Spleen (tissue), 11 donors: ENCODE measurements at regions not wholly inside any gene's neighbourhood (a gene's known extent, or its start where the extent isn't known, plus 50 kb on each side); places are given as distances from the start of the nearest gene placed in this dataset.

Experiments
- DNase-seq: peaks from one replicate; pipeline ENCODE4 v3.0.0-alpha.2; 2020
- H3K27ac ChIP-seq, 8 donors: fragments of 200-600 bp; sonication (generic) in 7 of 8; 1 replicate in 4 of 8; 2 replicates in 4 of 8; pipeline versions ENCODE4 v1.5.0 to v1.8.0; 2016 to 2021; ENCODE audit warnings: inconsistent platforms in 4 of 8, mild to moderate bottlenecking in 4 of 8, moderate library complexity in 1 of 8
- H3K27me3 ChIP-seq, 7 donors: fragments of 200-600 bp; sonication (generic) in 6 of 7; replicated peaks in 1 of 7; 1 replicate in 4 of 7; 2 replicates in 3 of 7; pipeline versions ENCODE4 v1.5.0 to v1.8.0; 2016 to 2021; ENCODE audit warnings: inconsistent platforms in 3 of 7, mild to moderate bottlenecking in 1 of 7
- H3K36me3 ChIP-seq, 6 donors: fragments of 200-600 bp; sonication (generic) in 5 of 6; 1 replicate in 4 of 6; 2 replicates in 2 of 6; pipeline versions ENCODE4 v1.5.0 to v1.8.0; 2016 to 2021; ENCODE audit warnings: inconsistent platforms in 2 of 6
- H3K4me1 ChIP-seq, 6 donors: fragments of 200-600 bp; sonication (generic) in 5 of 6; 1 replicate in 3 of 6; 2 replicates in 3 of 6; pipeline versions ENCODE4 v1.5.0 to v1.8.0; 2016 to 2021; ENCODE audit warnings: inconsistent platforms in 3 of 6
- H3K4me3 ChIP-seq, 8 donors: fragments of 200-600 bp; sonication (generic) in 7 of 8; 1 replicate in 4 of 8; 2 replicates in 4 of 8; pipeline versions ENCODE4 v1.5.0 to v1.8.0; 2016 to 2021; ENCODE audit warnings: inconsistent platforms in 4 of 8, mild to moderate bottlenecking in 4 of 8, moderate library complexity in 2 of 8
- H3K9me3 ChIP-seq, 8 donors: fragments of 200-600 bp; sonication (generic) in 7 of 8; 1 replicate in 4 of 8; 2 replicates in 4 of 8; pipeline versions ENCODE4 v1.5.0 to v1.8.0; 2016 to 2021; ENCODE audit warnings: inconsistent platforms in 4 of 8
- CTCF ChIP-seq, 11 experiments: fragments of 200-600 bp in 7 of 11; fragments of 450-650 bp in 4 of 11; sonication (generic) in 4 of 11; IDR thresholded peaks in 8 of 11; conservative IDR thresholded peaks in 3 of 11; 1 replicate in 7 of 11; 2 replicates in 4 of 11; pipeline versions ENCODE4 v1.4.0 to v1.8.0; 2016 to 2021; ENCODE audit warnings: antibody characterized with exemption in 11 of 11, inconsistent platforms in 4 of 11, mild to moderate bottlenecking in 1 of 11
- POLR2A ChIP-seq, 3 donors: fragments of 450-650 bp; IDR thresholded peaks; one replicate each; pipeline ENCODE4 v1.5.1; 2017; ENCODE audit warnings: antibody characterized with exemption in 3 of 3, mild to moderate bottlenecking in 1 of 3
- POLR2AphosphoS5 ChIP-seq, 3 donors: sonication (generic); formaldehyde crosslinking; IDR thresholded peaks; one replicate each; pipeline ENCODE4 v1.5.1; 2017; ENCODE audit warnings: antibody characterized with exemption in 3 of 3
- WGBS, 5 donors: extraction: QIAGEN DNeasy Blood & Tissue Kit in 3 of 5; methylation state at CpG; one replicate each; pipeline versions ENCODE4 v1.1.5 to v1.1.7; 2013 to 2018; 5-methylcytosine and 5-hydroxymethylcytosine counted together
- intact Hi-C: fragments of 100-400 bp; cut with DNase I; formaldehyde crosslinking; loops from one replicate; pipeline ENCODE4 v1.15.0; 2023; ENCODE audit warnings: low total_unique reads
- donor health status: healthy with polysubstance abuse.
- donor health status: DM: no; HTN: no; CAD: no; lungs with moderate emphysema.
- donor health status: DM: no; HTN: no; CAD: no.
- donor health status: Bipolar disorder and iron deficiency.
- donor health status: healthy.
- donor health status: DM: no; HTN: no; CAD: no.
- donor health status: DM: yes; HTN: yes; CAD: no.

- Histone ChIP-seq H3K27ac (no peak overlapping the region), H3K36me3 (no peaks in the 10 kb centered on the region), H3K4me1 (no peaks in the 10 kb centered on the region), H3K4me3 (no peak overlapping the region), H3K9me3 (no peaks in the 10 kb centered on the region), H3K27me3 (no peaks in the 10 kb centered on the region)
- intact Hi-C loops: no loop called here
- 67 to 83% (median 76%) methylated on average over 1 of the region's 1 CpG for WGBS, 5 donors
- DNase-seq: no peak
- TF ChIP-seq CTCF (IDR thresholded peaks at IDR 0.05 in 8 of 11, conservative IDR thresholded peaks at IDR 0.05 in 3 of 11): no peak
These were observed 233.0 kb upstream of the FAM83B start for GRCh38 chr6:54613596-54613995.

DNA sequence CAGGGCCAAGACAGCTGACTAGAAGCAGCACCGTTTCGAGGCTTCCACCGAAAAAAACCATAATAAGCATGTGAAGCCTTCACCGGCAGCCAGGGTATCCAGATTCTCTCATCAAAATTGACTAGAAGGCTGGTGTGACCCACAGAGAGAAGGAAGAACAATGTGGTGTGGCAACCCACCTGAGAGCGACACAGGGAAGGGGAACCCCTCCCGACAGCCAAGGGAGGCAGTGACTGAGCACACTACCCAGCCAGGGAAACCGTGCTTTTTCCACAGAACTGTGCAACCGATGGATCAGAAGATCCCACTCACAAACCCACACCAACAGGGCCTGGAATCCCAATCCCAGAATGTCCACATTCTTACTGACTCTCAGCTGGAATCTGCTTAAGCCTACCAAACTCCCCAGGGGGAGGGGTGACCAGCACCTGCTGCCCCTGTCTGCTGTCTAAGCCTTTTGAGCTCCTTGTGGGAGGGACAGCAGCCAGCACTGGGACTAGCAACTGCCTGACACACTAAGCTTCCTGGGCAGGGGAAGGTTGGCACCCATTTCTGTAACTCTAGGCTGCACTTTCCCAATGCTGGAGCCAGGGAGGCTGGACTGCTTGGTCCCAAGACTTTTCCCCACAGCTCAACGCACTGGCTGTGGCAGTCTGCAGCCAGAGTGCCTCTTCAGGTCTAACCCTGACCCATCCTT, 231.9 kb upstream of the FAM83B start:
- TF ChIP-seq CTCF (IDR thresholded peaks at IDR 0.05 in 8 of 11, conservative IDR thresholded peaks at IDR 0.05 in 3 of 11) (no peak), POLR2A (IDR thresholded peaks at IDR 0.05) (no peak), POLR2AphosphoS5 (IDR thresholded peaks at IDR 0.05) (no peak)
- WGBS, 5 donors: 74 to 87% (median 81%) methylated on average over 8 to 9 of the region's 9 CpGs
- no peaks in the 10 kb centered on the region for H3K9me3 ChIP-seq
- no peaks in the 10 kb centered on the region for H3K4me1 ChIP-seq
- no peaks in the 10 kb centered on the region for H3K27me3 ChIP-seq
- no peak overlapping the region for H3K4me3 ChIP-seq
- no peak for DNase-seq
- no peak overlapping the region for H3K27ac ChIP-seq
- H3K36me3 ChIP-seq: no peaks in the 10 kb centered on the region
- intact Hi-C loops: no loop called here

GRCh38 chr6:54617730-54618129, 228.8 kb upstream of the FAM83B start:
- no peak for DNase-seq
- no peak for TF ChIP-seq POLR2AphosphoS5 (IDR thresholded peaks at IDR 0.05)
- no peak for TF ChIP-seq POLR2A (IDR thresholded peaks at IDR 0.05)
- no peak for TF ChIP-seq CTCF (IDR thresholded peaks at IDR 0.05 in 8 of 11, conservative IDR thresholded peaks at IDR 0.05 in 3 of 11)
- WGBS, 5 donors: 36 to 59% (median 46%) methylated on average over 1 of the region's 1 CpG
- intact Hi-C loops: no loop called here
- Histone ChIP-seq H3K27me3 (no peaks in the 10 kb centered on the region), H3K36me3 (no peaks in the 10 kb centered on the region), H3K4me1 (no peaks in the 10 kb centered on the region), H3K9me3 (no peaks in the 10 kb centered on the region), H3K4me3 (no peak overlapping the region), H3K27ac (no peak overlapping the region)

GRCh38 chr6:54618572-54618971, 228.0 kb upstream of the FAM83B start:
- Histone ChIP-seq H3K36me3 (no peaks in the 10 kb centered on the region), H3K4me3 (no peak overlapping the region), H3K4me1 (no peaks in the 10 kb centered on the region), H3K27me3 (no peaks in the 10 kb centered on the region), H3K9me3 (no peaks in the 10 kb centered on the region), H3K27ac (no peak overlapping the region)
- no peak for TF ChIP-seq POLR2AphosphoS5 (IDR thresholded peaks at IDR 0.05)
- intact Hi-C loops: no loop called here
- no peak for DNase-seq

DNA sequence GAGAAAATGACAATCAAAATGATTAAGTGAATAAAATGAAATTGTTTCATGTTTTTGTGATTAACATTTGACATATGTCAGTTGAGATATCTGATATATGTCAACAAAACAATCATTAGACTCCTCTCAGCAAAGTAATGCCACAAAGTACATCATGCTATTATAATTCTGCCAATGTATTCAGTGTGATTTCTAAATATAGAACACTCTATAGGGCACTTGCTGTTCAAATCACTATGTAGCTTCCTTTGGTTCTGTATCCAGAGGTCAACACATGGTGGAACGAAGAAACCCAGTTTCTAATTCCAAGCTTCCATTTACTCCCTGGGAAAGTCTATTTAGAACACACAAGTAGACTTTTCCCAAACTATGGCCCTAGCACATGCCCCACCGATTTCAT, 227.5 kb upstream of the FAM83B start:
- 78 to 86% (median 81%) methylated on average over 2 of the region's 2 CpGs for WGBS, 5 donors
- DNase-seq: no peak

More for the DNA sequence above, 227.5 kb upstream of the FAM83B start:
- no peaks in the 10 kb centered on the region for H3K4me1 ChIP-seq
- no peaks in the 10 kb centered on the region for H3K27me3 ChIP-seq
- no peak for TF ChIP-seq CTCF (IDR thresholded peaks at IDR 0.05 in 8 of 11, conservative IDR thresholded peaks at IDR 0.05 in 3 of 11)
- no peak for TF ChIP-seq POLR2A (IDR thresholded peaks at IDR 0.05)
- TF ChIP-seq POLR2AphosphoS5 (IDR thresholded peaks at IDR 0.05): no peak
- H3K9me3 ChIP-seq: no peaks in the 10 kb centered on the region
- no peak overlapping the region for H3K27ac ChIP-seq
- intact Hi-C loops: no loop called here
- no peaks in the 10 kb centered on the region for H3K36me3 ChIP-seq
- H3K4me3 ChIP-seq: no peak overlapping the region
